Erythroblast (primary cell): ENCODE measurements at regions not wholly inside any gene's neighbourhood (a gene's known extent, or its start where the extent isn't known, plus 50 kb on each side); places are given as distances from the start of the nearest gene placed in this dataset.

Experiments used
- GATA1 ChIP-seq: IDR thresholded peaks from 2 replicates; pipeline ENCODE4 v1.6.1; 2011; ENCODE audit warnings: low read depth, mild to moderate bottlenecking, control low read depth, low read length, moderate library complexity
- POLR2A ChIP-seq: IDR thresholded peaks from 2 replicates; pipeline ENCODE4 v1.6.1; 2011; ENCODE audit warnings: mild to moderate bottlenecking, low read length

DNA sequence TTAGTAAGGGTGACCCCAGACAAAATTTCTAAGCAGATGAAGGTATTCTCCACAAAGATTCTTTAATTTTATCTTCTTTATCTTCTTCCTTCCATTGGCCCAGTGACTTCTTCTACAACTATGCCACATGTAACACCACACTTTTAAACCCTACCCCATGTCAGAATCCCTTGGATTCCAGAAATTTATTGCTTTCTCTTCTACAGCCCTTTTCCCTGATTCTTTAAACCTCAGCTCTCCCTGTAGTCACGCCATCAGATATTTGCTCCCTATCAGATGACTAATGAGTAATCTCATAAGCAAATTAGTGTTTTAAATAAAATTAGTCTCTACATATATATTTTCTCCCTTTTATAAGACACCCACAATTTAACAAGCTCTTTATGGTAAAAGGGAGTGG, 423.4 kb upstream of the CHORDC1 start:
- TF ChIP-seq POLR2A (no peak), GATA1 (no peak)
